SK-N-SH treated with all-trans-retinoic acid at 6 μM for 48 hours (cell line): ENCODE measurements at regions not wholly inside any gene's neighbourhood (a gene's known extent, or its start where the extent isn't known, plus 50 kb on each side); places are given as distances from the start of the nearest gene placed in this dataset.

ENCODE experiments used
- ATAC-seq: fragments of 200-7000 bp; cut with Tn5 transposase; 3 replicates; pipeline ENCODE4 v1.9.1; 2020; ENCODE audit warnings: mild to moderate bottlenecking, moderate library complexity
- BACH2 ChIP-seq: fragments of 250-450 bp; sonication (Bioruptor Pico); IDR thresholded peaks from 2 replicates; pipeline ENCODE4 v1.9.0; 2021; ENCODE audit warnings: mild to moderate bottlenecking, borderline replicate concordance
- CREB5 ChIP-seq: fragments of 250-450 bp; sonication (Bioruptor Pico); IDR thresholded peaks from 2 replicates; pipeline ENCODE4 v1.5.1; 2020; ENCODE audit warnings: low read depth, mild to moderate bottlenecking, moderate library complexity
- CSDC2 ChIP-seq: fragments of 250-450 bp; sonication (Bioruptor Pico); IDR thresholded peaks from 2 replicates; pipeline ENCODE4 v1.5.0; 2020; ENCODE audit warnings: mild to moderate bottlenecking, moderate library complexity
- ESRRG ChIP-seq: fragments of 250-450 bp; sonication (Bioruptor Pico); IDR thresholded peaks from 2 replicates; pipeline ENCODE4 v1.6.1; 2021; ENCODE audit warnings: mild to moderate bottlenecking
- GLIS3 ChIP-seq: fragments of 250-450 bp; sonication (Bioruptor Pico); IDR thresholded peaks from 2 replicates; pipeline ENCODE4 v1.5.0; 2020; ENCODE audit warnings: mild to moderate bottlenecking, moderate library complexity
- ISL1 ChIP-seq: fragments of 250-450 bp; sonication (Bioruptor Pico); IDR thresholded peaks from 2 replicates; pipeline ENCODE4 v2.1.2; 2022; ENCODE audit warnings: mild to moderate bottlenecking, moderate library complexity
- OSR1 ChIP-seq: fragments of 250-450 bp; sonication (Bioruptor Pico); IDR thresholded peaks from 2 replicates; pipeline ENCODE4 v1.8.0; 2022; ENCODE audit warnings: moderate library complexity, mild to moderate bottlenecking, inconsistent platforms
- POU6F1 ChIP-seq: fragments of 250-450 bp; sonication (Bioruptor Pico); IDR thresholded peaks from 2 replicates; pipeline ENCODE4 v1.8.0; 2021; ENCODE audit warnings: low read depth, mild to moderate bottlenecking, moderate library complexity, borderline replicate concordance
- PPARA ChIP-seq: fragments of 250-450 bp; sonication (Bioruptor Pico); IDR thresholded peaks from 2 replicates; pipeline ENCODE4 v1.5.0; 2020; ENCODE audit warnings: mild to moderate bottlenecking, borderline replicate concordance
- RARB ChIP-seq: fragments of 250-450 bp; sonication (Bioruptor Pico); IDR thresholded peaks from 2 replicates; pipeline ENCODE4 v1.8.0; 2021; ENCODE audit warnings: mild to moderate bottlenecking, moderate library complexity
- TCF4 ChIP-seq: fragments of 250-450 bp; sonication (Bioruptor Pico); IDR thresholded peaks from 2 replicates; pipeline ENCODE4 v1.8.0; 2021; ENCODE audit warnings: mild to moderate bottlenecking, moderate library complexity, borderline replicate concordance
- TOX ChIP-seq: fragments of 250-450 bp; sonication (Bioruptor Pico); IDR thresholded peaks from 2 replicates; pipeline ENCODE4 v1.8.0; 2021; ENCODE audit warnings: mild to moderate bottlenecking, moderate library complexity, borderline replicate concordance
- ZC3H10 ChIP-seq: fragments of 250-450 bp; sonication (Bioruptor Pico); IDR thresholded peaks from 2 replicates; pipeline ENCODE4 v1.5.1; 2021; ENCODE audit warnings: mild to moderate bottlenecking, moderate library complexity
- ZFP3 ChIP-seq: fragments of 250-450 bp; sonication (Bioruptor Pico); IDR thresholded peaks from 2 replicates; pipeline ENCODE4 v1.5.0; 2020; ENCODE audit warnings: mild to moderate bottlenecking, moderate library complexity
- ZFP30 ChIP-seq: fragments of 450-650 bp; formaldehyde crosslinking; IDR thresholded peaks from 2 replicates; pipeline ENCODE4 v1.5.0; 2022; ENCODE audit warnings: mild to moderate bottlenecking, moderate library complexity
- ZNF565 ChIP-seq: fragments of 450-650 bp; formaldehyde crosslinking; conservative IDR thresholded peaks from 2 replicates; pipeline ENCODE4 v1.5.0; 2020; ENCODE audit warnings: low read depth, mild to moderate bottlenecking, moderate library complexity
- ZNF70 ChIP-seq: fragments of 450-650 bp; formaldehyde crosslinking; IDR thresholded peaks from 2 replicates; pipeline ENCODE4 v1.5.0; 2020; ENCODE audit warnings: mild to moderate bottlenecking, moderate library complexity
- ZNF8 ChIP-seq: fragments of 450-650 bp; formaldehyde crosslinking; IDR thresholded peaks from 2 replicates; pipeline ENCODE4 v1.5.0; 2020; ENCODE audit warnings: mild to moderate bottlenecking, moderate library complexity
- TF ChIP-seq, protein P1 (sequence below): fragments of 250-450 bp; sonication (Bioruptor Pico); IDR thresholded peaks from 2 replicates; pipeline ENCODE4 v1.5.1; 2021; ENCODE audit warnings: mild to moderate bottlenecking, moderate library complexity
- TF ChIP-seq, protein P2 (sequence below): fragments of 250-450 bp; sonication (Bioruptor Pico); IDR thresholded peaks from 2 replicates; pipeline ENCODE4 v1.8.0; 2020; ENCODE audit warnings: mild to moderate bottlenecking, moderate library complexity, borderline replicate concordance

DNA sequence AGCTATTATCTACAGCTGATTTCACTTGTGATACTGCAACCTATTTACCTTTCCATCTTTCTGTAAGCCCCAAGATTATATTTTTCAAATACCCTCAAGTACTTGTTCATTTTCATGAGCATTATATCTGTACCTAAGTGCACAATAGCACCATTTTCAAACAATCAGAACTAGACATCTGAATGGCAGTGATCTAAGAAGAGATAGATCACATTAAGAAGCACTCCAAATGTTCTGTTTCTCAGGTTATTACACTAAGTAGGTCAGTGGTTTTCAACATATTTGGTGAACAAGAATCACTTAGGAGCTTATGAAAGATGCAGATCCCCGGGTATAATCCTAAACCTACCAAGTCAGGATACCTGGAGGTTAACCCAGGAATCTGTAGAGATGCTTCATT is 872.7 kb downstream of the DCDC2C start:
- TF ChIP-seq TCF4 (CRISPR knock-in tag) (no peak), ZNF70 (CRISPR knock-in tag) (no peak), ZFP3 (CRISPR knock-in tag) (no peak), CSDC2 (CRISPR knock-in tag) (no peak), POU6F1 (no peak), ESRRG (CRISPR knock-in tag) (no peak), GLIS3 (no peak), PPARA (CRISPR knock-in tag) (no peak), ISL1 (CRISPR knock-in tag) (no peak), BACH2 (CRISPR knock-in tag) (no peak), ZFP30 (CRISPR knock-in tag) (no peak), OSR1 (no peak), ZNF8 (CRISPR knock-in tag) (no peak), CREB5 (CRISPR knock-in tag) (no peak), TOX (no peak)
- TF ChIP-seq, protein P1, sequence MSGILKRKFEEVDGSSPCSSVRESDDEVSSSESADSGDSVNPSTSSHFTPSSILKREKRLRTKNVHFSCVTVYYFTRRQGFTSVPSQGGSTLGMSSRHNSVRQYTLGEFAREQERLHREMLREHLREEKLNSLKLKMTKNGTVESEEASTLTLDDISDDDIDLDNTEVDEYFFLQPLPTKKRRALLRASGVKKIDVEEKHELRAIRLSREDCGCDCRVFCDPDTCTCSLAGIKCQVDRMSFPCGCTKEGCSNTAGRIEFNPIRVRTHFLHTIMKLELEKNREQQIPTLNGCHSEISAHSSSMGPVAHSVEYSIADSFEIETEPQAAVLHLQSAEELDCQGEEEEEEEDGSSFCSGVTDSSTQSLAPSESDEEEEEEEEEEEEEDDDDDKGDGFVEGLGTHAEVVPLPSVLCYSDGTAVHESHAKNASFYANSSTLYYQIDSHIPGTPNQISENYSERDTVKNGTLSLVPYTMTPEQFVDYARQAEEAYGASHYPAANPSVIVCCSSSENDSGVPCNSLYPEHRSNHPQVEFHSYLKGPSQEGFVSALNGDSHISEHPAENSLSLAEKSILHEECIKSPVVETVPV (CRISPR knock-in tag): no peak
- TF ChIP-seq, protein P2, sequence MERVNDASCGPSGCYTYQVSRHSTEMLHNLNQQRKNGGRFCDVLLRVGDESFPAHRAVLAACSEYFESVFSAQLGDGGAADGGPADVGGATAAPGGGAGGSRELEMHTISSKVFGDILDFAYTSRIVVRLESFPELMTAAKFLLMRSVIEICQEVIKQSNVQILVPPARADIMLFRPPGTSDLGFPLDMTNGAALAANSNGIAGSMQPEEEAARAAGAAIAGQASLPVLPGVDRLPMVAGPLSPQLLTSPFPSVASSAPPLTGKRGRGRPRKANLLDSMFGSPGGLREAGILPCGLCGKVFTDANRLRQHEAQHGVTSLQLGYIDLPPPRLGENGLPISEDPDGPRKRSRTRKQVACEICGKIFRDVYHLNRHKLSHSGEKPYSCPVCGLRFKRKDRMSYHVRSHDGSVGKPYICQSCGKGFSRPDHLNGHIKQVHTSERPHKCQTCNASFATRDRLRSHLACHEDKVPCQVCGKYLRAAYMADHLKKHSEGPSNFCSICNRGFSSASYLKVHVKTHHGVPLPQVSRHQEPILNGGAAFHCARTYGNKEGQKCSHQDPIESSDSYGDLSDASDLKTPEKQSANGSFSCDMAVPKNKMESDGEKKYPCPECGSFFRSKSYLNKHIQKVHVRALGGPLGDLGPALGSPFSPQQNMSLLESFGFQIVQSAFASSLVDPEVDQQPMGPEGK (CRISPR knock-in tag): no peak
- no peak for ATAC-seq

DNA sequence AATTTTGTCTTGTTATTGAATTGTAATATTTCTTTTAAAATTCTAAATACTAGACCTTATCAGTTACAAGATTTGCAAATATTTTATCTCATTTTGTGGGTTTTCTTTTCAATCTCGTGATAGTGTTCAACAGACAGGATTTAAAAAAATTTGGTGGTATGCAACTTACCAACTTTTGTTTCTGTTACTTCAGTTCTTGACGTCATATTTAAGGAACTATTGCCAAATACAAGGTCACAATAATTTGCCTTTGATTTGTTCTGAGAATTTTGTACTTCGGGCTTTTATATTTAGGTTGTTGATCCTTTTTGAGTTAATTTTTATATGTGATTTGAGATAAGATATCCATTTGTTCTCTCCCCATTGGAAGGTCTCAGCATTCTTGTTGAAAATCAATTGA is 876.6 kb downstream of the DCDC2C start:
- no peak for ATAC-seq
- TF ChIP-seq ZNF70 (CRISPR knock-in tag) (no peak), TOX (no peak), RARB (CRISPR knock-in tag) (no peak), TCF4 (CRISPR knock-in tag) (no peak), CREB5 (CRISPR knock-in tag) (no peak), ZFP3 (CRISPR knock-in tag) (no peak), ISL1 (CRISPR knock-in tag) (no peak), ESRRG (CRISPR knock-in tag) (no peak), POU6F1 (no peak), ZC3H10 (no peak), BACH2 (CRISPR knock-in tag) (no peak), ZNF565 (CRISPR knock-in tag) (no peak), ZFP30 (CRISPR knock-in tag) (no peak)
- TF ChIP-seq, protein P1 (CRISPR knock-in tag): no peak
